ENCODE measurements at regions not wholly inside any gene's neighbourhood (a gene's known extent, or its start where the extent isn't known, plus 50 kb on each side); places are given as distances from the start of the nearest gene placed in this dataset.

- H3K4me3 Mint-ChIP-seq, result no peak overlapping the region
- no peak overlapping the region for H3K27ac Mint-ChIP-seq
- H3K27me3 Mint-ChIP-seq, result peaks cover 0 to 12% (median 5%) of the 10 kb centered on the region in 5 donors
- ATAC-seq (no peak), DNase-seq (no peak)
- POLR2A ChIA-PET, result no interaction called here
- peaks cover 0 to 8% (median 5%) of the 10 kb centered on the region in 9 donors for H3K9me3 Mint-ChIP-seq
- no peaks in the 10 kb centered on the region for H3K36me3 Mint-ChIP-seq
- no peaks in the 10 kb centered on the region for H3K4me1 Mint-ChIP-seq
These were observed 411.4 kb downstream of the CCDC91 start for GRCh38 chr12:28601570-28602058.

- ATAC-seq, result no peak
- Mint-ChIP-seq H3K27ac (no peak overlapping the region), H3K27me3 (peaks cover 0 to 13% (median 5%) of the 10 kb centered on the region in 5 donors), H3K4me1 (no peaks in the 10 kb centered on the region), H3K9me3 (peaks cover 7 to 20% (median 14%) of the 10 kb centered on the region in 9 donors), H3K36me3 (peaks cover 0 to 9% (median 5%) of the 10 kb centered on the region in 3 donors), H3K4me3 (no peak overlapping the region)
- POLR2A ChIA-PET, result no interaction called here
- DNase-seq, result no peak
These were observed 412.5 kb downstream of the CCDC91 start for GRCh38 chr12:28602786-28603185.

DNA sequence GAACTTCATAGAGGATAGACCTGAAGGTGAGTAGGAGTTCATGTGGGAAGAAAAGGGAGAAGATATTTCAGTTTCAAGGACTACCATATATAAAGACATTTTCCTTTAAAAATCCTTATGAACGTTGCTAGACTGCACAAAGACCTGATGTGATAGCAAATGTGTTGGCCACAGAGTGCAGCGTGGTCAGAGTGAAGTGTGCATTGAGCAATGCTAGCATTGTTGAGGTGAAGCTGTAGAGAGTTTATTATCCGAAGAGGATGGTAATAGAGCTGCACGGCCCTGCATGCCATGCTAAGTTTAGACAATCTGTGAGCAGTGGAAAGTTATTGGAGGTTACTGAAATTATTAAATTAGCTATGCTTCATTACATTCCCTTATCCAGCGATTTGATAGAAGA lies 413.0 kb downstream of the CCDC91 start:
- Mint-ChIP-seq H3K9me3 (peaks cover 8 to 24% (median 18%) of the 10 kb centered on the region in 9 donors), H3K36me3 (peaks cover 0 to 11% (median 5%) of the 10 kb centered on the region in 3 donors), H3K27ac (no peak overlapping the region), H3K4me3 (no peak overlapping the region), H3K27me3 (peaks cover 0 to 13% (median 3%) of the 10 kb centered on the region in 5 donors), H3K4me1 (no peaks in the 10 kb centered on the region)
- POLR2A ChIA-PET, result no interaction called here
- DNase-seq, result no peak
- ATAC-seq, result no peak

GRCh38 chr12:28603801-28604200 lies 413.5 kb downstream of the CCDC91 start:
- POLR2A ChIA-PET, result no interaction called here
- H3K27me3 Mint-ChIP-seq, result peaks cover 0 to 13% (median 3%) of the 10 kb centered on the region in 5 donors
- ATAC-seq (no peak), DNase-seq (no peak)
- peaks cover 0 to 11% (median 5%) of the 10 kb centered on the region in 3 donors for H3K36me3 Mint-ChIP-seq
- no peaks in the 10 kb centered on the region for H3K4me1 Mint-ChIP-seq
- H3K4me3 Mint-ChIP-seq, result no peak overlapping the region
- peaks cover 8 to 29% (median 20%) of the 10 kb centered on the region in 9 donors for H3K9me3 Mint-ChIP-seq
- no peak overlapping the region for H3K27ac Mint-ChIP-seq

GRCh38 chr12:28604240-28604639 lies 414.0 kb downstream of the CCDC91 start:
- ATAC-seq, result no peak
- DNase-seq, result no peak
- peaks cover 0 to 11% (median 5%) of the 10 kb centered on the region in 3 donors for H3K36me3 Mint-ChIP-seq
- no peaks in the 10 kb centered on the region for H3K4me1 Mint-ChIP-seq
- POLR2A ChIA-PET, result no interaction called here
- peaks cover 8 to 30% (median 20%) of the 10 kb centered on the region in 9 donors for H3K9me3 Mint-ChIP-seq
- H3K27me3 Mint-ChIP-seq, result peaks cover 0 to 12% (median 2%) of the 10 kb centered on the region in 5 donors
- no peak overlapping the region for H3K27ac Mint-ChIP-seq
- H3K4me3 Mint-ChIP-seq, result no peak overlapping the region

DNA sequence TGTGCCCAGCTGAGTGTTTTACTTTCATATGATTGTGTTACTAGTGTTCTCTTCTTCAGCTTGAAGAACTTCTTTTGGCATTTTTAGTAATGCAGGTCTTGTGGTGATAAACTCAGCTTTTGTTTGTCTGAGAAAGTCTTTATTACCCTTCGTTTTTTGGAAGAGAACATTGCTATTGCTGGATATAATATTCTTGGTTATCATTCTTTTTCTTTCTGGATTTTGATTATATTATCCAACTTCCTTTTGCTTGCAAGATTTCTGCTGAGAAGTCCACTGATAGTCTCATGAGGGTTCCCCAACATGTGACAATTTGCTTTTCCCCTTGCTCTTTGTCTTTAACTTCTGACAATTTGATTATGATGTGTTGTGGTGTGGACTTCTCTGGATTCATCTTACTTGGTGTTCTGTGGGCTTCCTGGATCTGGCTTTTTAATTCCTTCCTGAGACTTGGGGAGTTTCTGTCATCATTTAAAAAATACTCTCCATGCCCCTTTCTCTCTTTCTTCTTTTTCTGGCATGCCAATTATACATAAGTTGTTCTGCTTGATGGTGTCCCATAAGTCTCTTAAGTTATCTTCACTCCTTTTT lies 416.8 kb downstream of the CCDC91 start:
- Mint-ChIP-seq H3K9me3 (peaks cover 10 to 34% (median 24%) of the 10 kb centered on the region in 9 donors), H3K36me3 (peaks cover 0 to 11% (median 5%) of the 10 kb centered on the region in 3 donors), H3K27me3 (peaks cover 0 to 17% (median 9%) of the 10 kb centered on the region in 5 donors), H3K4me3 (no peak overlapping the region), H3K4me1 (no peaks in the 10 kb centered on the region), H3K27ac (no peak overlapping the region)
- no peak for ATAC-seq
- no peak for DNase-seq
- POLR2A ChIA-PET, result no interaction called here

DNA sequence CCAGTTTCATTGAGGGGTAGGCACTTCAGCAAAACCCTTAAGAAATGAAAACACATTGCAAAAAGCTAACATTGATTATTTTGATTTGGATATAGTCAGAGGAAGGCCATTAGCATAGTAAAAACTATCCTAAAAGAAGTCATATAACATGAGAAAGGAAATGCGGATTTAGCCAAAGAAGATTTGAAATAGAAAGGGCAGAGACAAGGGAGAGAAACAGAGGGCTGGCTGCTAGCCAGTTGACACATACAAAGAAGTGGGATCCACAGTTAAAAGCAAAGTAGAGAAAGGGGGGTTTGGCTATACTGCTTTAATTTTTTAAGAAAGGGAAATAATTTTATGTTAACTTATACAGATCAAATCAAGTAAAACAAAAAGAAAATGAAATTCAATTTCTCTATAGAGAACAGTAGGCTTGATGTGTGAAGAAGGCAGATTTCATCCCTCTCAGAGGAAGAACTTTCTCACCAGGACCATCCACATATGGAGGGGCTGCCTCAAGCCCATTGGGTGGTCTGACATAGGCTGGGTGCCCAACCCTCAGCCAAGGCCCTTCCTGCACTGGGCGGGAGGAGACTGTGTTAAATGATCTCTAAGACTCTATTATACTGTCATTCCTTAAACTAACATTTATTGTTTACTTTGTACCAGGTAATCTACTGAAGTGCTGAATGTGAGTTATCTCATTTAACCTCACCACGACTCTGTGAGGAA lies 420.3 kb downstream of the CCDC91 start:
- Mint-ChIP-seq H3K36me3 (peaks cover 0 to 11% (median 5%) of the 10 kb centered on the region in 3 donors), H3K27me3 (peaks cover 6 to 31% (median 13%) of the 10 kb centered on the region in 5 donors), H3K27ac (no peak overlapping the region), H3K4me3 (no peak overlapping the region), H3K9me3 (peaks cover 10 to 34% (median 24%) of the 10 kb centered on the region in 9 donors), H3K4me1 (no peaks in the 10 kb centered on the region)
- ATAC-seq, result no peak
- no peak for DNase-seq
- POLR2A ChIA-PET, result no interaction called here

DNA sequence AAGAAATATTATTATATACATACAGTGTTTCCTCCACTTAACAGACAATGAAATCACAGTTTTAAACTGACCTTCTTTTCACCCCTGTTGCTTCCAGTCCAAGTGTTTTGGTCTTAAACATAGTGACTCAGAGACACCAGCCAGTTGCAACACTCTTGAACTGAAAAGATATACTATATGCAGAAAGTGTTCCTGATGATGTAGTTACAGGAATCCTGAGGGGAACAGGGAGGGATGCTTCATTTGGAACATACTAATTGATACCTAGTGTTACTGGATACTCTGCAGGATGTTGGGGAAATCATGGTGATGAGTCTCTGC lies 420.8 kb downstream of the CCDC91 start:
- POLR2A ChIA-PET, result no interaction called here
- Mint-ChIP-seq H3K4me1 (no peaks in the 10 kb centered on the region), H3K36me3 (peaks cover 0 to 11% (median 5%) of the 10 kb centered on the region in 3 donors), H3K9me3 (peaks cover 10 to 33% (median 24%) of the 10 kb centered on the region in 9 donors), H3K27ac (no peak overlapping the region), H3K27me3 (peaks cover 6 to 31% (median 13%) of the 10 kb centered on the region in 5 donors), H3K4me3 (no peak overlapping the region)
- no peak for DNase-seq
- no peak for ATAC-seq

DNA sequence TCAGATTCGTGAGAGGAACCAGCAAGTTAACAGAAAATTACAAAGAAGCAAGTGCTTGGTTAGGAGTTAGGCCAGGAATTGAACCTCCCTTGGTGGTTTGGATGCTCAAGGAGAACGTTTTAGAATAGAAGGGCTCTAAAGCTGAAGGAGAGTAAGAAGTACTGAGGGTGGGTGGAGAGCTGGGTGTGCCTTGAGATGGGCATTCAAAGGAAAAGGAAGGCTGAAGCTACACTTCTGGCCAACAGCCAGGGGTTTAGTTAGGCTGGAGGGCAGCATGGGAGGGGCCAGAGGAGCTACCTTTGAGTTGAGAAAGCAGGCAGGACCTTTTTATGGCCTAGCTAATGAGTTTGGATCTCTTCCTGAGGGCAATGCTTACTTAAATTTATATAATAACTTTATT lies 421.2 kb downstream of the CCDC91 start:
- H3K4me1 Mint-ChIP-seq, result no peaks in the 10 kb centered on the region
- no peak overlapping the region for H3K4me3 Mint-ChIP-seq
- POLR2A ChIA-PET, result no interaction called here
- H3K36me3 Mint-ChIP-seq, result peaks cover 0 to 12% (median 5%) of the 10 kb centered on the region in 3 donors
- peaks cover 6 to 31% (median 13%) of the 10 kb centered on the region in 5 donors for H3K27me3 Mint-ChIP-seq
- peaks cover 10 to 32% (median 20%) of the 10 kb centered on the region in 9 donors for H3K9me3 Mint-ChIP-seq
- no peak overlapping the region for H3K27ac Mint-ChIP-seq
- no peak for DNase-seq
- ATAC-seq, result no peak

- no peaks in the 10 kb centered on the region for H3K4me1 Mint-ChIP-seq
- peaks cover 0 to 24% (median 5%) of the 10 kb centered on the region in 9 donors for H3K9me3 Mint-ChIP-seq
- H3K4me3 Mint-ChIP-seq, result no peak overlapping the region
- peaks cover 0 to 5% (median 0%) of the 10 kb centered on the region in 3 donors for H3K36me3 Mint-ChIP-seq
- DNase-seq (no peak), ATAC-seq (no peak)
- POLR2A ChIA-PET, result no interaction called here
- H3K27ac Mint-ChIP-seq, result no peak overlapping the region
- H3K27me3 Mint-ChIP-seq, result peaks cover 3 to 10% (median 7%) of the 10 kb centered on the region in 5 donors
These were observed 427.9 kb downstream of the CCDC91 start for GRCh38 chr12:28618171-28618570.

- Mint-ChIP-seq H3K4me1 (no peaks in the 10 kb centered on the region), H3K27me3 (peaks cover 0 to 7% (median 4%) of the 10 kb centered on the region in 5 donors), H3K9me3 (peaks cover 0 to 24% (median 5%) of the 10 kb centered on the region in 9 donors), H3K4me3 (no peak overlapping the region), H3K36me3 (peaks cover 0 to 5% (median 0%) of the 10 kb centered on the region in 3 donors), H3K27ac (no peak overlapping the region)
- no peak for ATAC-seq
- POLR2A ChIA-PET, result no interaction called here
- no peak for DNase-seq
These were observed 428.5 kb downstream of the CCDC91 start for GRCh38 chr12:28618772-28619171.

DNA sequence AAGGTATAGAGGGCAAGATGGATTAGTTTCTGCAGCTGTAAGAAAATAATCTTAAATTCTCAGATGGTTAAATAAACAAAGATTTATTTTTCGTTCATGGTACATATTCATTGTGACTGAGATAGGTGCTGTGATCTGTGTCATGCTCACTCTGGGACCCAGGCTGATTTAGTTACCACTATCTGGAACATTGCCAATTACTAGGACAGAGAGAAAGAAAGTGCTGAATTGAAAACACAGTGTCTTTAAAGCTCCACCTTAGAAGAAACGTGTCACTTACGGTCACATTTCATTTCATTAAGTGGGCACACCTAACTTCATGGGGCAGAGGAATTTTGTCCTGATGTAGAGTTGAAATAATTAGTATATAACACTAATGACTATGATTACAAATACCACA lies 430.0 kb downstream of the CCDC91 start:
- no peak overlapping the region for H3K27ac Mint-ChIP-seq
- DNase-seq (no peak), ATAC-seq (no peak)
- POLR2A ChIA-PET, result no interaction called here
- H3K9me3 Mint-ChIP-seq, result peaks cover 0 to 19% (median 5%) of the 10 kb centered on the region in 9 donors
- H3K36me3 Mint-ChIP-seq, result peaks cover 0 to 5% (median 0%) of the 10 kb centered on the region in 3 donors
- peaks cover 0 to 7% (median 2%) of the 10 kb centered on the region in 5 donors for H3K27me3 Mint-ChIP-seq
- H3K4me3 Mint-ChIP-seq, result no peak overlapping the region
- no peaks in the 10 kb centered on the region for H3K4me1 Mint-ChIP-seq

GRCh38 chr12:28622406-28622805 lies 432.1 kb downstream of the CCDC91 start:
- POLR2A ChIA-PET, result no interaction called here
- H3K27ac Mint-ChIP-seq, result no peak overlapping the region
- no peaks in the 10 kb centered on the region for H3K4me1 Mint-ChIP-seq

More at GRCh38 chr12:28622406-28622805, 432.1 kb downstream of the CCDC91 start:
- DNase-seq (no peak), ATAC-seq (no peak)
- H3K36me3 Mint-ChIP-seq, result no peaks in the 10 kb centered on the region
- no peak overlapping the region for H3K4me3 Mint-ChIP-seq
- H3K27me3 Mint-ChIP-seq, result peaks cover 0 to 15% (median 2%) of the 10 kb centered on the region in 5 donors
- peaks cover 0 to 7% (median 0%) of the 10 kb centered on the region in 9 donors for H3K9me3 Mint-ChIP-seq
